NCI-H526 (cell line): ENCODE measurements at regions not wholly inside any gene's neighbourhood (a gene's known extent, or its start where the extent isn't known, plus 50 kb on each side); places are given as distances from the start of the nearest gene placed in this dataset.

Experiments used
- DNase-seq, 2 experiments: peaks; one replicate each; lab custom pipeline; 2025; lab: John Stamatoyannopoulos, UW

GRCh38 chr2:33782395-33783230 lies 183.5 kb upstream of the FAM98A start:
- no peak for DNase-seq

- no peak for DNase-seq
Measured at GRCh38 chr2:33777786-33778185, 178.7 kb upstream of the FAM98A start.

DNA sequence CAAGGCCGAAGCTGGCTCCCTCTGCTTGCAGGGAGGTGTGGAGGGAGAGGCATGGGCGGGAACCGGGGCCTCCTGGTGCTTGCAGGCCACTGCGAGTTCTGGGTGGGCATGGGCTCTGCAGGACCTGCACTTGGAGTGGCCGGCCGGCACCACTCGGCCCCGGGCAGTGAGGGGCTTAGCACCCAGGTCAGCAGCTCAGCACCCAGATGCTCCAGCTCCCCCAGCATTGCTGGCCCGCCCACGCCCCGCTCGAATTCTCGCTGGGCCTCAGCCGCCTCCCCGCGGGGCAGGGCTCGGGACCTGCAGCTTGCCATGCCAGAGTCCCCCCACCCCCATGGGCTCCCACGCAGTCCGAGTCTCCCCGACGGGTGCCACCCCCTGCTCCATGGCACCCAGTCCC lies 176.2 kb upstream of the FAM98A start:
- no peak for DNase-seq

DNA sequence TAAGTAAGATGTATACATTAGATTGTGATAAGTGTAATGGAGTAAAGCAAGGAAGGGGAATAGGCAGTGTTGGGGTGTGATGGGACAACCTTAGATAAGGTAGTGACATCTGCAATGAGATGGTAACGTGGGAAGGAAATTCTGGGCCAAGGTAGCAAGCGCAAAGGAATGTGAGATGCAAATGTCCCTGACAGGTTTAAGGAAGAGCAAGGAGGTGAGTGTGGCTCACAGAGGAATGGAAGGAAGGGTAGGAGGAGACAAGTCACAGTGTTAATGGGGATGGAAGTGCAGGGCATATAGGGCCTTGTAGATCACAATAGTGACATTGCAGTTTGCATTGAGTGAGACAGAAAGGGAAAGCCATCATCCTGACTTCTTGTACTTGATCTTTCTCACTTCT lies 170.9 kb upstream of the FAM98A start:
- no peak for DNase-seq

GRCh38 chr2:33766175-33766574 lies 167.1 kb upstream of the FAM98A start:
- DNase-seq, result no peak

- DNase-seq, result no peak
Measured at GRCh38 chr2:33765122-33765521, 166.0 kb upstream of the FAM98A start.

DNA sequence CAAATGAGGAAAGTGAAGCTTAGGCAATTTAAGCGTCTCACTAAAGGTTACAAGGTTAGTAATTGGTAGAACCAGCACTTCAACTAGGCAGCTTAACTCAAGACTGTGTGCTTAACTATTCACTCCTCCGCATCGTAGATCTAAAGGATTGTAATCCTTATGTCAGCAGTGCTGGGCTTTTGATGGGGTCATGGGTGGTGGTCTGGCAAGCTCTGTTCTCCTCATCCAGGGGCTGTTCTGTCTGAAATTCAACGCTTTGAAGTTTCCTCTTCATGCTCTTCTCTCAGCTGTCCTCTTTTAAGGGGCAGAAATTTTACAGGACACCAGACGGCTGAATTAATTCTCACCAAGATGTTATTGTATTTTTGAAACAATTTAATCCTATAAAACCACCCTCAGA lies 165.5 kb upstream of the FAM98A start:
- no peak for DNase-seq

GRCh38 chr2:33763671-33764310 lies 164.7 kb upstream of the FAM98A start:
- DNase-seq, result no peak

- DNase-seq, result no peak
Measured at GRCh38 chr2:33762636-33763035, 163.5 kb upstream of the FAM98A start.

GRCh38 chr2:33746208-33746800 lies 147.2 kb upstream of the FAM98A start:
- no peak for DNase-seq

DNA sequence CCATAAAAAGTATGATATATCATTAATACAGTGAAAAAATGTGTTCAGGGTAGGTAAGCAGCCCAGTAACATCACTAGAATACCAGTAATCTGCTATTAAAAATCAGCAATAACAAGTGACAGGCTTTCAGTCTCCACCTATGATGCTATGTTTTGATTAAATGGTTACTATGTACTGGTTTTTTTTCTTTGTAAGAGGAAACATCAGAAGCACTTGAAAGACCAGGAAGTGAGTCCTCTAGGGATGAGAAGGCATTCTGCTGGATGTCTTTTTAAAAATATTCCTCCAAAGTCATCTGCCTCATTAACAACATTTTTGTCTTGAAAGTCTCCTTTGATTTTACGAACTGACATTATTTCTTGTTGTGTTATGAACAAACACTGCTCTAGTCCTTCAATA lies 136.0 kb upstream of the FAM98A start:
- DNase-seq, result no peak

GRCh38 chr2:33730804-33731203 lies 131.7 kb upstream of the FAM98A start:
- no peak for DNase-seq

DNA sequence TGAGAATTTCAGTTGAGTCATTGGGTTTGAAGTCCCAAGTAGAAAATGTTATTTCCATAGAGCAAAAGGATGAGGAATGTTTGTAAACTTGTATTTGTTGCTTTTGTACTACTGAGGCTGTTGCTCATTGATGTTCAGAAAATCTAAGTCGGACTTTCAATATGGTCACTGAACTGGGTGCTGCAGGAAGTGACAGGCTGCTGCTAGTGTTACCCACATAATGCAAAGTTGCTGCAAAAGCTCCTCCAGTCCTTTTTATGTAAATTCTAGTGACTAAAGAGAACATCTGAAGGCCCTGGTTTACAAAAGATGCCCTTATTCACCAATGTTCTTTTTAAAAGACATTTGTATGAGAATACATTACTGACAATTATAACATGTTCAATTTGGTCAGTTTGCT lies 131.1 kb upstream of the FAM98A start:
- DNase-seq, result no peak

DNA sequence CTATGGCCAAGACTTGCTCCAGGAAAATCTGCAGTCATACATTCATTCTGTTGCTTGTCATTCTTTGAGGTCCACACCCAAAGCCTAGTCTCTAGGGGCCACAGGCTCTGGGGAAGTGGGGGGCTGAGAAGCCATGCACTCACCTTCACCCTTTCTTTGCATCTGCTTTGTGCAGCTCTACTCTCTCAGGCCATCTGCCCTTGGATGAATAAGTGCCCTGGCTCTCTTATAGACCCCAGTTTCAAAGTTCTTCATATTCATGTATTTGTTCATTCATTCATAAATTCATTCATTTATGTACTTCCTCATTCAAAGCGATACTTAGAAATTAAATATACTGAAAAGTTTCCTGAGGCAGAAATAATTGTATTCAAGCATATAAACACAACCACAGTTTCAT lies 130.3 kb upstream of the FAM98A start:
- DNase-seq, result no peak

GRCh38 chr2:33728106-33728505 lies 129.0 kb upstream of the FAM98A start:
- no peak for DNase-seq

DNA sequence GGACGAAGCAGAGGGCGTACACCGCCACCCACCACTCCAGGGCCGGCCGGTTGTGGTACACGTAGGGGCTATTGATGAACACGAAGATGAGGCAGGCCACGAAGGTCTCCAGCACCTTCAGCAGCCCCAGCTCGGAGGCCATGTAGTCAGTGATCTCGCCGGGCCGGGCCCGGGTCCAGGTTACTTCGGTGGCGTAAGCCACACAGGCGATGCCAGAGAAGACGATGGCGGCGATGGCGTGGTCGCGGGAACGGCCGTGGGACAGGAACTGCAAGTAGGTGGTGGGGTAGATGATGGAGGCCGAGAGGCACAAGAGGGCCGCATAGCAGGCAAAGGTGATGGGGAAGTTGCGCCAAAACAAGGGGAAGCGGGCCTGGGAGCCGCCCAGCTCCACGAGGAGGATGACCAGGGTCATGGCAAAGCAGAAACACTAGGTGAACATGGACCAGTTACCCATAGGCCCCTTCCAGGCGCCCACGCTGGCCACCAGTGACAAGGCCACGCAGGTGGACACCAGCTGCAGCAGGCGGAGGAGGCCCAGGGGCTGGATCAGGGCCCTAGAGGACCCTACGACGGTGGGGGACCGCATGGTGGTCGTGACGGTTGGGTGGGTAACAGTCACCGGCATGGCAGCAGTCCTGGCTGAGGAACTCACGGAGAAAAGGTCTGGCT lies 128.4 kb upstream of the FAM98A start:
- DNase-seq, result no peak

DNA sequence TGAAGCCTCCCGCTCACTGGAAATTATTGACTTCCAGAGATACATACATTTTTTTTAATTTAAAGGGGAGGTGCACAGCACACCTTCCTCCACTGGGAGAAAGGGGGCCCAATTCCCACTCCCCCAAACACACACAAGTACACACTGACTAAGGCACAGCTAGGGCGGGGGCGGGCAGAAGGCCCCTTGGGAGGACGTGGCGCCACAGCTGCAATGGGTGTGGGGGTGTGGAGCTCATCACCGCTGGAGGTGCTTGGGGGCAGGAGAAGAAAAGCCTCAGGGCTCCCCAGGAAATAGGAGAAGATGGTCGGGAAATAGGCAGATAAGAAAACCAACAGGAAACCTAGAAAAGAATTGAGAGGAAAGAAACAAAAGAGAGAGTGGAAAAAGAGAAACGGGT lies 127.3 kb upstream of the FAM98A start:
- DNase-seq, result no peak

- DNase-seq, result no peak
Measured at GRCh38 chr2:33723329-33723728, 124.2 kb upstream of the FAM98A start.

GRCh38 chr2:33719067-33719466 lies 120.0 kb upstream of the FAM98A start:
- DNase-seq, result no peak

GRCh38 chr2:33712674-33713073 lies 113.6 kb upstream of the FAM98A start:
- no peak for DNase-seq

- no peak for DNase-seq
Measured at GRCh38 chr2:33709951-33710350, 110.9 kb upstream of the FAM98A start.

GRCh38 chr2:33707312-33707711 lies 108.2 kb upstream of the FAM98A start:
- DNase-seq, result no peak

GRCh38 chr2:33706410-33706809 lies 107.3 kb upstream of the FAM98A start:
- no peak for DNase-seq
